ENCODE measurements at regions not wholly inside any gene's neighbourhood (a gene's known extent, or its start where the extent isn't known, plus 50 kb on each side); places are given as distances from the start of the nearest gene placed in this dataset.

DNA sequence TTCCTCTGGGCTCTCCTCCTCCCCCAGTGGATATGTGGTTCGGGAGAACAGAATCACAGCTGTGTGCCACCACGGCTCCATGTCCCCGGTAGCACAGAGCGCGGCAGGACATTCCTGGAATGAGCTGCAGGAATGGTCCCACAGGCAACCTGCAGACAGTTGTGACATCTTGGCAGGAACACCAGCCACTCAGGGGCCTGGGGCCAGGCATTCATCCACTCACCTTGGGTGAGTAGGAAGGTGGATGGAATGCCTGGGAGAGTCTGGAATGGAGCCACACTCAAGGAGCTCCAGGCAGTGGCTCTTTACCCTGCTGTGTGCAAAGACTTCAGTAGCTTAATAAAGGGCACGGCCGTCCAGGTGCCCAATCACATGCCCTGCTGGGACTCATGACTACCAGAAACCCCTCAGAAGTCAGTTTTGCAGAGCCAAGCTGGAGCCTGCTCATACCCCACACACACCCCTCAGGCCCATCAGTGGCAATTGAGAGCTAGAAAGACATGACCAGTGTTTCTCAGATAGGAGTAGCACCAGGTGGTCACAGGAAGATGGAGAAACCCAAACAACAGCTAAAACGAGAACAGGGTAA is 117.3 kb upstream of the PRR20G start:
- Mint-ChIP-seq H3K9me3 (no peaks in the 10 kb centered on the region), H3K4me3 (no peak overlapping the region), H3K4me1 (ENCODE audit: low read depth) (no peaks in the 10 kb centered on the region), H3K36me3 (ENCODE audit: low read depth) (no peaks in the 10 kb centered on the region), H3K27me3 (ENCODE audit: low read depth) (peaks cover 4% of the 10 kb centered on the region), H3K27ac (no peak overlapping the region)

DNA sequence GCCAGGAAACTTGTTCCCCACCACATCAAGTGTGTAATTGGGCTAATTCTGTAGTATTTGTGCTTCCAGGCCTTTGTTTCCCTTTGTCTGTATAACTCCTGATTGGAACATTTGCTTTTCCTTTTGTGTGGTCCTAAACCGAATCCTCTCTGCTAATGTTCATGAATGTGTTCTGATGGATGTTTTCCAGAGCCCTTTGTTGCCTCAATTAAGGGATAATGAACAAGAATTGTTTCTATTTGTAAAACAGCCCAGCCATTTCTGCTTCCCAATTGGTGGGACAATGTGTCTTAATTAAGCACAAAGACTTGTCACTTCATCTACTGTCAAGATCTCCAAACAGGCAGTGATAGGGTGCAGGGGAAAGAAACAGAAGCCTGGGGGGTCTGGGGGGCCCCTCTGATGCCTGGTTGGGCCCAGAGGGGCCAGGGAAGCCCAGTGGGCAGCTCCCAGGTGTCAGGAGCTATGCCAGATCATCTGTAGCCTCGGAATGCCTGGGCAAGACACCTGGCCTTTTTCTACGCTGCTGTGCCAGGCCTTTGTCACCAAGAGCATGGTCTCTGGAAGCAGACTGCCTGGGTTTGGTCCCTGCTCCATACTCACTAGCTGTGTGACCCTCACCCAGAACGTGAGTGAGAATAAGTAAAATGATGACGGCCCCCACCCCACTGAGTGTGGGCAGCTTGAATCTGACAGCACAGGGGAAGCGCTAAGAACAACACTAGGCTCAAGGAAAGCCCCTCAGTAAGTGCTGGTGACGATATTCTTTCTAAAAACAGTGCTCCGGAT is 116.6 kb upstream of the PRR20G start:
- Mint-ChIP-seq H3K9me3 (no peaks in the 10 kb centered on the region), H3K27me3 (ENCODE audit: low read depth) (peaks cover 4% of the 10 kb centered on the region), H3K36me3 (ENCODE audit: low read depth) (no peaks in the 10 kb centered on the region), H3K4me3 (no peak overlapping the region), H3K27ac (no peak overlapping the region), H3K4me1 (ENCODE audit: low read depth) (no peaks in the 10 kb centered on the region)

DNA sequence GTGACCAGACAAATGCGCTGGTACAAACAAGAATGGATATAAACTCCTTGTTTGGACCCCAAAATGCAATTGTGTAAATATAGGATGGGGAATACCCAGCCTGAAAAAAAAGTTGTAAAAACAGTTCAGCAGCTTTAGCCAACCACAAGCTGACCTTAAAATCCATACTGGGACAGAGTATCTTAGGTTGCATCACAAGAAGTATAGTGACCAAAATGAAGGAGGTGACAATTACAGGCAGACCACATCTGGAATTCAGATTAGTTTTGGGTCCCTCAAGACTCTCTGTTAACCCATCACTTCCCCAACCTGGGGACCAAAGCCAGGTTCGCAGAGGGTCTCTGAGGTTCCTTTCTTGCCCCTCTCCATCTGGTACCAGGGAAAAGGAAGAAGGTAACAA is 115.9 kb upstream of the PRR20G start:
- H3K36me3 Mint-ChIP-seq (ENCODE audit: low read depth): no peaks in the 10 kb centered on the region
- no peak overlapping the region for H3K27ac Mint-ChIP-seq
- no peaks in the 10 kb centered on the region for H3K9me3 Mint-ChIP-seq
- no peak overlapping the region for H3K4me3 Mint-ChIP-seq
- H3K27me3 Mint-ChIP-seq (ENCODE audit: low read depth): peaks cover 6% of the 10 kb centered on the region
- H3K4me1 Mint-ChIP-seq (ENCODE audit: low read depth): no peaks in the 10 kb centered on the region

DNA sequence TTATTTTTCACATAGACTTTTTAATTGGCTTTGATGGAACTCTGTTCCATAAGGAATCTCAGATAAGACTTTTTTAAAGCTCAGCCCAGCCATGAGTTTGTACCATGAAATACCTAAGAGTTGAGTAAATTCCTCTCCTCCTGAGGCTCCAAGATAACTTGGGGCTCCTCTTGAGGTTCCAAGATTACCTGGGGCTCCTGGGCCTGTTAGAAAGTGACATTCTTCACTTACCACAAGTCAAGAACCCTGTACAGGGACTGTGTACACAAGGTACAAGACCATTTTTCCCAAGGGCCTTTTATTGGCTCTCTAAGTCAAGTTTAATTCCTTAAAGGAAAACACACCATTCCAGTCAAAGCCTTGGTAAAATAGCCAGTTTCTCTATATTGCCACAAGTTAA is 111.3 kb upstream of the PRR20G start:
- Mint-ChIP-seq H3K36me3 (ENCODE audit: low read depth) (no peaks in the 10 kb centered on the region), H3K9me3 (no peaks in the 10 kb centered on the region), H3K4me1 (ENCODE audit: low read depth) (no peaks in the 10 kb centered on the region), H3K4me3 (no peak overlapping the region), H3K27me3 (ENCODE audit: low read depth) (peaks cover 12% of the 10 kb centered on the region), H3K27ac (no peak overlapping the region)

DNA sequence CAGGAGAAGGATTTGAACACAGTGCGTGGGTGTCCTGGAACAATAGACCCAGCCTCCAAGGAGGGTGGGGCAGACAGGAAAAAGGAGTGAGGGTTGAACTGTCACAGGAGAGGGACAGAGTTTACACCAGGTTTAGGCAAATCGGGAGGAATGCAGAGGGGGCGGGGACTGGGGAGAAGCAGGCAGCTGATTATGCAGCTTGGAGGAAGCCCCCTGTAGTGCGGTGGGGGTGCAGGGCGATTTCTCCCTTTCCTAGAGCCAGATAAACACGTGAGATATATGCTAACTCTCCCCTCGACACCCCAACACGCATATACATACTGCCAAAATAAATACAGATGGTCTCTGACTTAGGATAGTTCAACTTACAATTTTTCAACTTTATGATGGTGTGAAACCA is 108.6 kb upstream of the PRR20G start:
- Mint-ChIP-seq H3K27ac (no peak overlapping the region), H3K9me3 (no peaks in the 10 kb centered on the region), H3K27me3 (ENCODE audit: low read depth) (peaks cover 12% of the 10 kb centered on the region)

DNA sequence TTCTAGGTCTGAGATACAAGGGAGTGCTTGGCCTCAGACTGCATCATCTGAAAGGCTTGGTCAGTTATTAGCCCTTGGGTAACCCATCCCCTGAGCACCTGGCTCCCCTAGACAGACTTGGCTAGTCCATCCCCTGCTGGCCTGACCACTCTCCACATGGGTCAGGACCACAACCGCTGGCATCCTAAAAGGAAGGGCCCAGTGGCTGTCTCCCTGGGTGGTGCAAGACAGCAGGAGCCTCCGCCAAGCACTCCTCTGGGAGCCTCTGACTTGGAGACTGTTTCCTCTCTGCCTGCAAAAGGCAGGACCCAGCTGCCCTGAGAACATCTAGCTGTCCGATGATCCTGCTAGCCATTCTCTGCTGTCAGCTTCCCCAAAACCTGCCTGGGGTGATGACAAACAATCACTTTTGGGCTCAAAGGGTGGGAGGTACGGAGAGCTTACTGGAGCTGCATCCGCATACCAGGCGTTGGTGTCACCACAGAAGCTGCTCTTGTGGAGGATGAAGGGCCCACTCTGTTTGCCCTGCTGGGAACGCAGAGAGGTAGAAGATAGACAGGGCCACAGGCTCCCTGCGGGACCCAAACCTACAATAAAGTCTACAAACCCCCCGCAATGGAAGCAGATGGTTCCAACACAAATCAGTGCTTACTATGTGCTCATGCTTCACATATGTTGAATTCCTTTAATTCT is 108.0 kb upstream of the PRR20G start:
- H3K9me3 Mint-ChIP-seq: no peaks in the 10 kb centered on the region
- H3K4me3 Mint-ChIP-seq: no peak overlapping the region
- H3K36me3 Mint-ChIP-seq (ENCODE audit: low read depth): no peaks in the 10 kb centered on the region
- H3K4me1 Mint-ChIP-seq (ENCODE audit: low read depth): no peaks in the 10 kb centered on the region
- H3K27ac Mint-ChIP-seq: no peak overlapping the region
- peaks cover 12% of the 10 kb centered on the region for H3K27me3 Mint-ChIP-seq (ENCODE audit: low read depth)

More for the DNA sequence above, 108.6 kb upstream of the PRR20G start:
- Mint-ChIP-seq H3K36me3 (ENCODE audit: low read depth) (no peaks in the 10 kb centered on the region), H3K4me1 (ENCODE audit: low read depth) (no peaks in the 10 kb centered on the region), H3K4me3 (no peak overlapping the region)

DNA sequence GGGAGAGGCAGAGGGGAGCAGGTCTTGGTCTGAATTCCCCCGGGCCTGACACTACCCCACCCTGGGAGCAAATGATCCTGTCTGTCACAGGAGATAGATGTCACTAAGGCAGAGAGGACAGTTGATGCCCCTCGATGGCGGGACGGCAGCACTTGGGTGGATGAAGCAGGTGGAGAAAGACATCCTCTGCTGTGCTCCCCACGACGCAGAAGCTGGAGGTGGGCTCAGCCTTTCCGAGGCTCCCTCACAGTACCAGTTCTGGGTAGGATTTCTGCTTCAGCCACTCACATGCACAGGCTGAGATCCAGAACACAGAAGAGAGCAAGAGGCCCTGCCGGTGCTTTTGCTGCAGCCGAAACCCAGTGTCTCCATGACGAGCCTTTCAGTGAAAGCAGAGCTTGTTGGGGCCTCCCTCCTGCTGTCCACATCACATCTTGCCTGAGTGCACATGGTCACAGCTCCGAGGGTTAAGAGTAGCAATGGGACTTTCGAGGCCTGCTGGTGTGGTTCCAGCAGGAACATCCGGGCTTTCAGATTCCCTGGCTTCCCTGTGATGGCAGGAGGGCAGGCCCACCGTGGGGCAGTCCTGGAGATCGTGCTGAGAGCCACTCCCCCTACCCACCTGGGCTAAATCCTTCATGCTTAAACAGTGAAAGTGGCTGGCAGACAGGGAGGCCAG is 107.3 kb upstream of the PRR20G start:
- Mint-ChIP-seq H3K9me3 (no peaks in the 10 kb centered on the region), H3K4me1 (ENCODE audit: low read depth) (no peaks in the 10 kb centered on the region), H3K36me3 (ENCODE audit: low read depth) (no peaks in the 10 kb centered on the region), H3K27me3 (ENCODE audit: low read depth) (peaks cover 8% of the 10 kb centered on the region), H3K27ac (no peak overlapping the region), H3K4me3 (no peak overlapping the region)

DNA sequence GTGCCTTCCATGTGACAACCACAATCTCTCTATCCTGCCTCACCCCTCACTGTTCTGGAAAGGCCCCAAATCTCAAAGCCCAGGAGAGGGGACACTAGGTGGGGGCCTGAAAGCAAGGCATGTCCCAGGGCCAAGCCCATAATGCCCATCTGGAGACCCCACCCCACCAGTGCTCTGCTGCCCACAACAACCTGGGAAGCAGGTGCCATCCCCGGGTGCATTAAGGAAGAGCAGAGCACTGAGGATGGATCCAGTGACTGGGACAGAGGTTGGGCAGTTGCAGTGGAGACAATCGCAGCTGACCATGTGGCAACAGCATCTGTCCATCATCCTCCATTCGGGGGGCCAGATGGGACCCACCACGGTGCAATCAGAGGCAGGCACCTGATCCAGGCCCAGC is 106.2 kb upstream of the PRR20G start:
- no peaks in the 10 kb centered on the region for H3K9me3 Mint-ChIP-seq
- no peaks in the 10 kb centered on the region for H3K36me3 Mint-ChIP-seq (ENCODE audit: low read depth)
- peaks cover 8% of the 10 kb centered on the region for H3K27me3 Mint-ChIP-seq (ENCODE audit: low read depth)
- H3K27ac Mint-ChIP-seq: no peak overlapping the region
- no peak overlapping the region for H3K4me3 Mint-ChIP-seq
- no peaks in the 10 kb centered on the region for H3K4me1 Mint-ChIP-seq (ENCODE audit: low read depth)

DNA sequence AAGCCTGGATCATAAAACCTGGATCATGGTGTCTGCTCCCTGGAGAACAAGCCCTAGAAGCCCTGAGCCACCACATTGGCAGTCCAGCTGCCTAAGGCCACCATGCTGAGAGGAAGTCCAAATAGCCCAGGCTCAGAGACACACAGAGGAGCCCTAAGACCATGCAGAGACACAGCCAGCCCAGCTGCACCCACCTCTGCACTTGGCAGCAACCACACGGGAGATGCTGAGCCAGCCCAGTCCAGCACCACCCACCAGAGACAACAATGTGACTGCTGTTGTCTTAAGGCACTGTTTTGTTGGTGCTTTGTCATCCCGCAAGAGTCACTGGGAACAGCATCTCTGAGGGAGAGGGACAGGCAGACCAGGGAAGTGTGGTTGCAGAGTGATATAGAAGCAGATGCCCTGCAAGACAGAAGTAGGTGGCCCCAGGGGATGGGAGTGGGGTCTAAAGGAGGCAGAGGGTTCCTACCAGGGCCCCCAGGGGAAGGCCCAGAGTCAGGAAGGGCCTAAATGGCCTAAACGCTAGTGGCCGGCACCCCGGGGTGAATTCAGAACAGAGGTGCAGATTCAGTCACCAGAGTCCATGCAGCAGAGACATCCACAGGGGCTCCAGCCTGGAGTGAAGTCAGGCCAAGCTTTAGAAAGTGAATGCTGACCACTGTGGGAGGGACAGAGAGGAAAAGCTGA is 105.4 kb upstream of the PRR20G start:
- peaks cover 2% of the 10 kb centered on the region for H3K27me3 Mint-ChIP-seq (ENCODE audit: low read depth)
- H3K36me3 Mint-ChIP-seq (ENCODE audit: low read depth): no peaks in the 10 kb centered on the region
- H3K4me3 Mint-ChIP-seq: no peak overlapping the region
- no peaks in the 10 kb centered on the region for H3K4me1 Mint-ChIP-seq (ENCODE audit: low read depth)
- H3K27ac Mint-ChIP-seq: no peak overlapping the region
- H3K9me3 Mint-ChIP-seq: no peaks in the 10 kb centered on the region

DNA sequence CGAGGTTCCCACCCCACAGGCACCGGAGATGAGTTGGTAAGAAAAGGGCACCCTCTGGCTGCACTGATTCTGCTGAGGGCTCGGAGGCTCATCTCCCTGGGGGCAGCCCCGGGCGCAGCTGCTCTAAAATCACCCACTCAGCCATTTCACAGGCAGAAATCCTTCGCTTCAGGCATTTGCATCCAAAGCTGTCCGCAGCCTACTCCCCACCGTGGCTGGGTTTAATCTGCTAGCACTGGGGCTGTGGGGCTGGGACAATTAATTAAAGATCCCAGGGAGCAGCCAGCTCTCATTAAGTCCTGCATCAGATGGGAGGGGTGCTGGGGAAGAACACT is 104.3 kb upstream of the PRR20G start:
- Mint-ChIP-seq H3K9me3 (no peaks in the 10 kb centered on the region), H3K4me3 (no peak overlapping the region), H3K4me1 (ENCODE audit: low read depth) (no peaks in the 10 kb centered on the region), H3K27ac (no peak overlapping the region), H3K27me3 (ENCODE audit: low read depth) (no peaks in the 10 kb centered on the region), H3K36me3 (ENCODE audit: low read depth) (no peaks in the 10 kb centered on the region)

DNA sequence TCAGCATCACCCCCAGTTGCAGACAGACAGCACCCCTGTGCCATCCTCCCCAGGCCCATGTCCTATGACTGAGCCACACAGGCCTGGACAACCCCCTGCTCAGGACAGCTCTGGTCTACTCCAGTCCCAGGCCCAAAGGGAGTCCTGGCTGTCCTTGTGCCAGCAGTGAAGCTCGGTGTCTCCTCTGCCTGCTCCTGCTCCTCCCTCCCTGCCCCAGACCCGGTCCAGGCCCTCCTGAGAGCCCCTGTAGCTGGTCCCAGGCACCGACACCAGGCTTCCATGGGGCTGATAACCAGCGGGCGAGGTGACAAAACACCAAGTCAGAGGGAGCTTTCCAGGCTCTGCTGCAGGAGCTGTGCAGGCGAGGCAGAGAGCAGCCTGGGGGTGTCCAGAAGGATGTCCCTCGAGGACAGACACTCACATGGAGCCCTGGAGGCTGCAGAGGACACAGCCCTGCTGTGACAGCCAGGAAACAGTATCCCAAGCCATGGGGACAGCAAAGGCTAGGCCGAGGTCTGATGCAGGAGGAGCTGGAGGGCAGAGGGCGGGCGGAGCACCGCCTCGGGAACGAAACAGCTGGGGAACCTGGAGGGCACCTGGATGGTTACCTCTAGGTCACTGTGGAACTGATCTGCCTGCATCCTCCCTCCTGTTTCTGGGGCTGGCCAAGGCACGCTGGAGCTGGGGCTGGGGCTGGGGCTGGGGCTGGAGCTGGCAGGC is 103.8 kb upstream of the PRR20G start:
- Mint-ChIP-seq H3K9me3 (no peaks in the 10 kb centered on the region), H3K27ac (no peak overlapping the region), H3K36me3 (ENCODE audit: low read depth) (no peaks in the 10 kb centered on the region), H3K4me1 (ENCODE audit: low read depth) (no peaks in the 10 kb centered on the region), H3K4me3 (no peak overlapping the region), H3K27me3 (ENCODE audit: low read depth) (no peaks in the 10 kb centered on the region)

DNA sequence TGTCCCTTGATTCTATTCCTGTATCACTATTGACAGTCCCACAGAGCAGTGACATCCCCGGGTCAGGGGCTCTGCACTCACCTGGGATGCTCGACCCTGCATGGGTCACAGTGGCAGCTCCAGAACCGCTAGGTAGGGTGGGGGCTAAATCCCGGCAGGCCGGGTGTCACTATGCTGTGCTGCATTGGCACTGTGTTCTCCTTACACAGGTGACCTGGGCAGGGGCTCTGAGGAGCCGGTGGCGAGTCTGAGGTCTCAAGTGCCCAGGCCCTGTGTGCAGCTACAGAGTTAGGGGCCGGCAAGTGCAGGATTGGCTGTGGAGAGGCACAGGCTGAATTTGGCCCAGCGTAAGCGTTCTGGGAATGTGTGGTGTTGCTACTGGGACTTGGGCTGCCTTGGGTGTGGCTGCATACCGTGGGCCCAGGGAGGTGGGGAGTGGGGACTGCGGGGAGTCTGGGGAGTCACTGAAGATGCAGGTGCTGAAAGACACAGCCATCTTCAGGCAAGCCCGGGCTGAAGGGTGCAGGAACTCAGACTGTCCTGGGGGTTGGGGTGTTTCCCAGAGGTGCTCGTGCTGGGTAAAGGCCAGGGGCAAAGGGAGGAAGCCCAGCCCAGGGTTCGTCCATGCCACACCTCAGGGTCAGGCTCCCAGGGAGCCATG is 102.6 kb upstream of the PRR20G start:
- no peaks in the 10 kb centered on the region for H3K36me3 Mint-ChIP-seq (ENCODE audit: low read depth)

DNA sequence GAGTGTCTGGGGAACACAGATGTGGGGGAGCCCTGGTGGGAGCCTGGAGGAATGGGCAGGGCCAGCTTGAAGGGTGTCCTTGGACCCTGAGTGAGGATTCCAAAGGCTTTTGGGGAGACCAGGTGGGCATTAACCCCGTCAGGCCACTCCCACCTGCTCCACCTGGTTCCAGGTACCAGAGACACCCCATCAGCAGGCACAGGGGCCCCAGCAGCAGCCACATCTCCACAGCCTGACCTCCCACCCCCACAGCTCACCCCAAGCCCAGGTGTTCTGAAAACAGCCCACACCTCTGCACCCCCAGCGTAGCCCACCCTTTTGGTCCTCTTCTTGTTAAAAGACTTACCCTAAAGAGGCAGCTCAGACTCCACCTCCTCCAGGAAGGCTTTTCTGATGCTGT is 102.1 kb upstream of the PRR20G start:
- no peaks in the 10 kb centered on the region for H3K27me3 Mint-ChIP-seq (ENCODE audit: low read depth)
- no peak overlapping the region for H3K27ac Mint-ChIP-seq
- no peak overlapping the region for H3K4me3 Mint-ChIP-seq
- no peaks in the 10 kb centered on the region for H3K4me1 Mint-ChIP-seq (ENCODE audit: low read depth)
- no peaks in the 10 kb centered on the region for H3K9me3 Mint-ChIP-seq
- H3K36me3 Mint-ChIP-seq (ENCODE audit: low read depth): no peaks in the 10 kb centered on the region

More for the DNA sequence above, 102.6 kb upstream of the PRR20G start:
- H3K27ac Mint-ChIP-seq: no peak overlapping the region
- no peaks in the 10 kb centered on the region for H3K27me3 Mint-ChIP-seq (ENCODE audit: low read depth)
- no peaks in the 10 kb centered on the region for H3K4me1 Mint-ChIP-seq (ENCODE audit: low read depth)
- no peaks in the 10 kb centered on the region for H3K9me3 Mint-ChIP-seq
- no peak overlapping the region for H3K4me3 Mint-ChIP-seq

All from T-helper 1 cell treated with Interleukin-12 subunit alpha and Interleukin-12 subunit beta and Interleukin-4 antibody, amounts not matched to agents 30 μg/mL and 1 μg/mL, for 36 hours (primary cell).